ENCODE measurements at regions not wholly inside any gene's neighbourhood (a gene's known extent, or its start where the extent isn't known, plus 50 kb on each side); places are given as distances from the start of the nearest gene placed in this dataset.

- H4K20me1 ChIP-seq (ENCODE audit: control insufficient read depth, extremely low read depth, insufficient read depth, low read length), result no peaks in the 10 kb centered on the region
- H3K9me3 ChIP-seq (ENCODE audit: control insufficient read depth, insufficient read depth, low read depth, low read length), result no peaks in the 10 kb centered on the region
- no peak overlapping the region for H3K4me3 ChIP-seq (replicated peaks in 1 of 4; ENCODE audit: control extremely low read depth in 1 of 4, insufficient read depth in 1 of 4, low read depth in 3 of 4, low read length in 4 of 4)
Observed at GRCh38 chr13:105979131-105980011, 556.1 kb downstream of the EFNB2 start.

GRCh38 chr13:105974380-105974779 lies 561.1 kb downstream of the EFNB2 start:
- DNase-seq (ENCODE audit: low read depth in 2 of 2), result no peak
- Histone ChIP-seq H3K9ac (ENCODE audit: insufficient read depth, low read length) (no peak overlapping the region), H3K79me2 (ENCODE audit: control insufficient read depth, insufficient read depth, low read length) (no peaks in the 10 kb centered on the region), H3K36me3 (ENCODE audit: control insufficient read depth, insufficient read depth, low read length) (no peaks in the 10 kb centered on the region), H3K27ac (ENCODE audit: insufficient read depth, low read length) (no peak overlapping the region), H3K4me3 (replicated peaks in 1 of 4; ENCODE audit: control extremely low read depth in 1 of 4, insufficient read depth in 1 of 4, low read depth in 3 of 4, low read length in 4 of 4) (no peak overlapping the region), H4K20me1 (ENCODE audit: control insufficient read depth, extremely low read depth, insufficient read depth, low read length) (no peaks in the 10 kb centered on the region), H3K4me1 (ENCODE audit: control insufficient read depth, extremely low read depth, insufficient read depth, low read length) (no peaks in the 10 kb centered on the region), H3K4me2 (ENCODE audit: extremely low read depth, insufficient read depth, low read length) (no peak overlapping the region), H3K27me3 (ENCODE audit: control insufficient read depth, insufficient read depth, low read length) (no peaks in the 10 kb centered on the region), H3K9me3 (ENCODE audit: control insufficient read depth, insufficient read depth, low read depth, low read length) (no peaks in the 10 kb centered on the region), H2AFZ (ENCODE audit: low read length) (no peak overlapping the region)
- TF ChIP-seq EZH2 (IDR thresholded peaks at IDR 0.05; ENCODE audit: low read length, missing control alignments), result no peak
- no peak for TF ChIP-seq CTCF (conservative IDR thresholded peaks at IDR 0.05 in 1 of 2, IDR thresholded peaks at IDR 0.05 in 1 of 2; ENCODE audit: low read depth in 1 of 2, low read length in 2 of 2)

More at GRCh38 chr13:105979131-105980011, 556.1 kb downstream of the EFNB2 start:
- no peak for DNase-seq (ENCODE audit: low read depth in 2 of 2)
- no peak for TF ChIP-seq CTCF (conservative IDR thresholded peaks at IDR 0.05 in 1 of 2, IDR thresholded peaks at IDR 0.05 in 1 of 2; ENCODE audit: low read depth in 1 of 2, low read length in 2 of 2)
- no peak overlapping the region for H3K9ac ChIP-seq (ENCODE audit: insufficient read depth, low read length)
- H3K27ac ChIP-seq (ENCODE audit: insufficient read depth, low read length), result no peak overlapping the region
- no peaks in the 10 kb centered on the region for H3K27me3 ChIP-seq (ENCODE audit: control insufficient read depth, insufficient read depth, low read length)
- no peak overlapping the region for H2AFZ ChIP-seq (ENCODE audit: low read length)
- H3K36me3 ChIP-seq (ENCODE audit: control insufficient read depth, insufficient read depth, low read length), result no peaks in the 10 kb centered on the region
- H3K4me1 ChIP-seq (ENCODE audit: control insufficient read depth, extremely low read depth, insufficient read depth, low read length), result no peaks in the 10 kb centered on the region
- H3K4me2 ChIP-seq (ENCODE audit: extremely low read depth, insufficient read depth, low read length), result no peak overlapping the region
- no peaks in the 10 kb centered on the region for H3K79me2 ChIP-seq (ENCODE audit: control insufficient read depth, insufficient read depth, low read length)

- no peak for DNase-seq (ENCODE audit: low read depth in 2 of 2)
- Histone ChIP-seq H2AFZ (ENCODE audit: low read length) (peak overlapping the region; percentile 4), H4K20me1 (ENCODE audit: control insufficient read depth, extremely low read depth, insufficient read depth, low read length) (no peaks in the 10 kb centered on the region), H3K27ac (ENCODE audit: insufficient read depth, low read length) (no peak overlapping the region), H3K4me2 (ENCODE audit: extremely low read depth, insufficient read depth, low read length) (no peak overlapping the region), H3K9me3 (ENCODE audit: control insufficient read depth, insufficient read depth, low read depth, low read length) (no peaks in the 10 kb centered on the region), H3K79me2 (ENCODE audit: control insufficient read depth, insufficient read depth, low read length) (no peaks in the 10 kb centered on the region), H3K27me3 (ENCODE audit: control insufficient read depth, insufficient read depth, low read length) (no peaks in the 10 kb centered on the region), H3K4me3 (replicated peaks in 1 of 4; ENCODE audit: control extremely low read depth in 1 of 4, insufficient read depth in 1 of 4, low read depth in 3 of 4, low read length in 4 of 4) (no peak overlapping the region), H3K4me1 (ENCODE audit: control insufficient read depth, extremely low read depth, insufficient read depth, low read length) (no peaks in the 10 kb centered on the region), H3K36me3 (ENCODE audit: control insufficient read depth, insufficient read depth, low read length) (no peaks in the 10 kb centered on the region), H3K9ac (ENCODE audit: insufficient read depth, low read length) (no peak overlapping the region)
- no peak for TF ChIP-seq CTCF (conservative IDR thresholded peaks at IDR 0.05 in 1 of 2, IDR thresholded peaks at IDR 0.05 in 1 of 2; ENCODE audit: low read depth in 1 of 2, low read length in 2 of 2)
Observed at GRCh38 chr13:105972811-105973590, 562.5 kb downstream of the EFNB2 start.
